Neural progenitor cell (in vitro differentiated cells): ENCODE measurements at regions not wholly inside any gene's neighbourhood (a gene's known extent, or its start where the extent isn't known, plus 50 kb on each side); places are given as distances from the start of the nearest gene placed in this dataset.

ENCODE experiments used
- CTCF ChIP-seq: fragments of 200-600 bp; sonication (generic); IDR thresholded peaks from 2 replicates; pipeline ENCODE4 v1.5.1; 2017; ENCODE audit warnings: antibody characterized with exemption, mild to moderate bottlenecking
- EZH2 ChIP-seq: fragments of 200-600 bp; sonication (generic); IDR thresholded peaks from 2 replicates; pipeline ENCODE4 v1.6.1; 2017; ENCODE audit warnings: antibody characterized with exemption, mild to moderate bottlenecking, moderate library complexity

- no peak for TF ChIP-seq CTCF
- no peak for TF ChIP-seq EZH2
These were observed 249.8 kb upstream of the FSHR start for GRCh38 chr2:49404108-49404507.
